ENCODE measurements at regions not wholly inside any gene's neighbourhood (a gene's known extent, or its start where the extent isn't known, plus 50 kb on each side); places are given as distances from the start of the nearest gene placed in this dataset.

DNA sequence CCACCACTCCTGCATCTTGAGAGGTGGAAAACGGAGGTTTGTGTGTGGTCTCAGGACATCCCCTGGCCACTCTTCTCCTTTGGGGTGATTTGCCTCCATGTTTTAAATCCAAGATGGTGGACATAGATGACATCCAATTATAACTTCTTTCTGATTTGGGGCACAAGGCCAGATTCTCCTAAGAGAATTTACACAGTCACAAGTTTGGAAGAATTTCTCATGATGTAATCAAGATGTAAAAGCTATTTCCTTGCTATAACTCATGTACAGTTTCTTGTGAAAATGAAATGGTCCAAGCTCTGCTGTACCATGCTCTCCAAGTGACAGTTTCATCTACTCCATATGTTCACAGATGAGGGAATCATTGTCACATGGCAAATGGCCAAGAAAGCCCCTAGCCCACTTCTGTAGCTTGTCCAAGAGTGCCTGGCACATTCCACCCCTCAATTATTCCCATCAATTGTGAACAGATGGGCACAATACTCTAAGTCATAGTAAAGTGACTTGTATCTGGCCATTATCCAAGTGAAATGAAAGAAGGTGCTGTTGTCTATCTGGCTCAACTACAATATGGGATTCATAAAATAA lies 134.6 kb upstream of the ROPN1 start:
- TF ChIP-seq, protein P1, sequence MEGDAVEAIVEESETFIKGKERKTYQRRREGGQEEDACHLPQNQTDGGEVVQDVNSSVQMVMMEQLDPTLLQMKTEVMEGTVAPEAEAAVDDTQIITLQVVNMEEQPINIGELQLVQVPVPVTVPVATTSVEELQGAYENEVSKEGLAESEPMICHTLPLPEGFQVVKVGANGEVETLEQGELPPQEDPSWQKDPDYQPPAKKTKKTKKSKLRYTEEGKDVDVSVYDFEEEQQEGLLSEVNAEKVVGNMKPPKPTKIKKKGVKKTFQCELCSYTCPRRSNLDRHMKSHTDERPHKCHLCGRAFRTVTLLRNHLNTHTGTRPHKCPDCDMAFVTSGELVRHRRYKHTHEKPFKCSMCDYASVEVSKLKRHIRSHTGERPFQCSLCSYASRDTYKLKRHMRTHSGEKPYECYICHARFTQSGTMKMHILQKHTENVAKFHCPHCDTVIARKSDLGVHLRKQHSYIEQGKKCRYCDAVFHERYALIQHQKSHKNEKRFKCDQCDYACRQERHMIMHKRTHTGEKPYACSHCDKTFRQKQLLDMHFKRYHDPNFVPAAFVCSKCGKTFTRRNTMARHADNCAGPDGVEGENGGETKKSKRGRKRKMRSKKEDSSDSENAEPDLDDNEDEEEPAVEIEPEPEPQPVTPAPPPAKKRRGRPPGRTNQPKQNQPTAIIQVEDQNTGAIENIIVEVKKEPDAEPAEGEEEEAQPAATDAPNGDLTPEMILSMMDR (IDR thresholded peaks at IDR 0.05; ENCODE audit: extremely low read depth, missing control alignments): no peak
- no peak for DNase-seq (ENCODE audit: low spot score)

DNA sequence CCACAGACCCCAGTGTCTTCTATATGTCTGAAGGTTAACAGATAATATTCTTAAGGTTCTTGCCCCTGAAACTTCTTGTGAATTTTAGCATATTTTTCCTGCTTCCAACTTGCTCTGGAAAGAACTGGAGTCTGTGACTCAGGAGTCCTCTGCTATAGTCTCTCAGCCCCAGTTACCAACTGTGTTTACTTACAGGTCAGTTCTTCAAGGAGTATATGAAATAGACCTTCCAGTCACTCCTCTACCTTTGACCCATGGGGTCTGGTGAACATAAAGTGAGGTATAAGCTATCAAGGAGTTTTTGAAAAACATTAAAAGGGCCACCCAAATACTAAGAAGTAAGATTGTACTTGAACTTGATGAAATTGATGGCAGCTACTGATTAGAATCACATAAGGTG lies 139.2 kb upstream of the ROPN1 start:
- TF ChIP-seq, protein P1 (IDR thresholded peaks at IDR 0.05; ENCODE audit: extremely low read depth, missing control alignments): no peak
- DNase-seq (ENCODE audit: low spot score): no peak

DNA sequence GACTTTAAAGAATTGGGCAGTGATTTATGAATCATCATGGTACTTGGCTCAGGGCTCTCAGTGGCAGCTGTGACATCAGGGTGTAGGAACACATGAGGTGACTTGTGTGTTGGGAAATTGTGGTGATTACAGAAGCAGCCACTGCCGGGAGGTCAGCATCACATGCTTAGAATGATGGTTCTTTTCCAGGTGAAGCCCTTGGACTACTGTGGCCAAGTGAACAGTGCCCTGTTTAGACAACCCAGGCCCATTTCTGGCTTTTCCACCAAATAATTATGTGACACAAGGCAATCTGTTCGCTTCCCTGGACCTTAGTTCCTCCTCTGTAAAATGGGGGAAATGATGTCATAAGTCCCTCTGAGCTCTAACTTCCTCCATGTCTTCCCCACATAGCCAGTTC lies 139.7 kb upstream of the ROPN1 start:
- no peak for DNase-seq (ENCODE audit: low spot score)
- TF ChIP-seq, protein P1 (IDR thresholded peaks at IDR 0.05; ENCODE audit: extremely low read depth, missing control alignments): no peak

DNA sequence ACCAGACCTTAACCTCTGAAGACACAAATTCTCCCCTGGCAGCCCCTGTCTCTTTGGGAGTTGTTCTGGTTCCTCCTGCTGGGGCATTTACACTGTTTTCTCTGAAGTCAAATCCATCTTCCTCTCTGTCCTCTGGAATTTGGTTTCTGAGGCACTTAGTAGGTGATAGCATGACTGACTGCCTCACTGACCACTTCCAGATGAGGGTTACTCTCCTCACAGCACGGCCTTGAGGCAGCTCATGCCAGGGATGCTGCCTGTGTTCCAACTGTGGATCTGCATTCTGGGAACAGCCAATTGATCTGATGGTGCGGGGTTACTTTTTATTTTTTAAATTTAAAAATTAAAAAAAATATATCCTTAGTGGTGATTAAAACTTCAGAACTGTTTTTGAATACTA lies 140.9 kb upstream of the ROPN1 start:
- TF ChIP-seq, protein P1 (IDR thresholded peaks at IDR 0.05; ENCODE audit: extremely low read depth, missing control alignments): no peak
- no peak for DNase-seq (ENCODE audit: low spot score)

DNA sequence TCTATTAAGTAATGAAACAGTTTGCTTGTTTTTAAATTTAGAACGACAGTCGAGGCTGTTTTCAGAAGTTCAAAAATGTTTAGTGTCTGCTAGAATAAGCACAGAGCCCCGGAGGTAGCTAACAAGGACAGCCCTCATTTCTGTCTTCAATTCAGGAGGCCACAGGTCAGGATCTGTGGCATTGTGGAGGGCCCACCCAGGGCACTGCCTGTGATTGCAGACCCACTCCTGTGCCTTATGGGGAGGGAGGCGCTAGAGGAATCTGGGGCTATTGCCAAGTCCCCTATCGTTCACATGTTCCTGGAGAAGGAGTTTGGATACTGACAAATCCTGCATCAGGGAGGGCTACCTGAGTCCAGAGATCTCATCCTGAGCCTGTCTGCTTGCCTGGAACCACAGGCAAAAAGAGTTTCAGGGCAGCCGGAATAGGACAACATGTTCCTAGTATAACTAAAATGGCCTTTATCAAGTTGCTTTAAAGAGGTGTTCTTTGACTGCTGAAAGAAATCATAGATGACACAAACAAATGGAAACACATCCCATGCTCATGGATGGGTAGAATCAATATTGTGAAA lies 141.5 kb upstream of the ROPN1 start:
- DNase-seq (ENCODE audit: low spot score): no peak
- TF ChIP-seq, protein P1 (IDR thresholded peaks at IDR 0.05; ENCODE audit: extremely low read depth, missing control alignments): no peak

DNA sequence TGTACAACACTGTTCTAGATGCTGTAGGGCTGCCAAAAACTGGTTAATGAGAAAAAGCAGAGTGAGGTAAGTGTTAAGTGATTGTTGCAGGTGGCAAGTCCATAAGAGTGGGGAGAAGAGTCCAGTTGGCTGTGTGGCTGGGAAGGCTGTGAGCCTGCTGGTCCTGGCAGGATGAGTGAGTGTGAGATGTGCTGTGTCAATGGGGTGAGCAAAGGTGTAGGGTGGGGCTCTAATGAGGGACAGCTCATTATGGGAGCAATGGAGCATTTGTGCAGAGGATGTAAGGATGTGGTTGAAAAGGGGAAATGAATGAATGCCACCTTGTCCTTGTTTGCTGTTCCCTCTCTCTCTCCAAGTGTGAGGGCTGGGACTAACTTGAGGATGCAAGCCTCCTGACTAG lies 145.3 kb upstream of the ROPN1 start:
- TF ChIP-seq, protein P1 (IDR thresholded peaks at IDR 0.05; ENCODE audit: extremely low read depth, missing control alignments): no peak
- DNase-seq (ENCODE audit: low spot score): no peak

DNA sequence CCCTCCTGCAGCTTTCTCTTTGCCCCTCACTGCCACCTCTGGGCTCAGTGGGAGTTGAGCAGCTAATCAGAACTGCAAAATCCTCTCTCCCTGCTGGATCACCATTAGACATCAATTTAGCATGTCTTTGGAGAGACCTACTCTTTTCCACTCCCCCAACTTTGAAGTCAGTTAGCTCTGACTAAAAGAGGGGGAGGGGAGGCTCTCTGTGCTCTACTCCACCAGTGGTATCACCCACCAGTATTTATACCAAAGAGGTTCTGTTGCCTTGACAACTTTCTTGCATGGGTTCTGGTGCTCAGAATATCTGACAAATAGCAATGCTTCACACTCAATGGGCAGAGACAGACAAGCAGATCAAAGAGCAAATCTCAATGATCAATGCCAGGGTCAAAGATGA lies 146.2 kb upstream of the ROPN1 start:
- no peak for DNase-seq (ENCODE audit: low spot score)
- TF ChIP-seq, protein P1 (IDR thresholded peaks at IDR 0.05; ENCODE audit: extremely low read depth, missing control alignments): no peak
